CD4-positive, alpha-beta T cell (primary cell): ENCODE measurements at regions not wholly inside any gene's neighbourhood (a gene's known extent, or its start where the extent isn't known, plus 50 kb on each side); places are given as distances from the start of the nearest gene placed in this dataset.

Source experiments
- ATAC-seq: fragments of 200-7000 bp; cut with Tn5 transposase; one replicate; pipeline ENCODE4 v1.10.0; 2022; ENCODE audit warnings: mild to moderate bottlenecking; ENCODE audit not compliant: poor library complexity
- CTCF ChIA-PET: fragments of 350-600 bp; sonication (Branson Sonifier 250); formaldehyde crosslinking; loops from one replicate; lab custom pipeline; 2021; ENCODE audit warnings: antibody characterized with exemption, inconsistent platforms; lab: Charles Lee
- POLR2A ChIA-PET: fragments of 350-600 bp; sonication (Branson Sonifier 250); formaldehyde crosslinking; loops from one replicate; lab custom pipeline; 2021; ENCODE audit warnings: antibody characterized with exemption, inconsistent platforms; lab: Charles Lee
- DNase-seq, 14 experiments: peaks; one replicate each; pipeline ENCODE4 v3.0.0-alpha.2; 2013 to 2020; ENCODE audit warnings: mixed read lengths in 2 of 14
- H3K27ac ChIP-seq, 2 donors: one replicate each; pipeline versions ENCODE4 v1.5.1 to v1.7.0; 2013; ENCODE audit warnings: low read length in 2 of 2, low read depth in 1 of 2, mild to moderate bottlenecking in 1 of 2
- H3K27me3 ChIP-seq, 2 experiments: 1 replicate in 1 of 2; 2 replicates in 1 of 2; pipeline versions ENCODE4 v1.6.1 to v1.7.0; 2013; ENCODE audit warnings: low read length in 2 of 2, control low read depth in 1 of 2, mild to moderate bottlenecking in 1 of 2, moderate library complexity in 1 of 2; ENCODE audit not compliant: insufficient read depth in 2 of 2, control insufficient read depth in 1 of 2
- H3K36me3 ChIP-seq: one replicate; pipeline ENCODE4 v1.6.1; 2013; ENCODE audit warnings: low read length, control low read depth; ENCODE audit not compliant: insufficient read depth
- H3K4me1 ChIP-seq: one replicate; pipeline ENCODE4 v1.6.1; 2013; ENCODE audit warnings: low read length, control low read depth; ENCODE audit not compliant: insufficient read depth
- H3K4me3 ChIP-seq: one replicate; pipeline ENCODE4 v1.5.1; 2013; ENCODE audit warnings: mild to moderate bottlenecking, low read length, moderate library complexity
- H3K9me3 ChIP-seq, 2 experiments: 1 replicate in 1 of 2; 2 replicates in 1 of 2; pipeline versions ENCODE4 v1.6.1 to v1.7.0; 2013; ENCODE audit warnings: low read length in 2 of 2, mild to moderate bottlenecking in 2 of 2, control low read depth in 1 of 2, moderate library complexity in 1 of 2; ENCODE audit not compliant: control insufficient read depth in 1 of 2, insufficient read depth in 1 of 2
- H3K27ac Mint-ChIP-seq: one replicate; pipeline ENCODE4 v1.8.0; 2020; ENCODE audit warnings: mixed read lengths
- H3K27me3 Mint-ChIP-seq: one replicate; pipeline ENCODE4 v1.8.0; 2021; ENCODE audit warnings: mixed read lengths
- H3K36me3 Mint-ChIP-seq: one replicate; pipeline ENCODE4 v1.8.0; 2021; ENCODE audit warnings: low read depth, mixed read lengths
- H3K4me1 Mint-ChIP-seq: one replicate; pipeline ENCODE4 v1.8.0; 2021; ENCODE audit warnings: low read depth, mixed read lengths
- H3K4me3 Mint-ChIP-seq: one replicate; pipeline ENCODE4 v1.8.0; 2020; ENCODE audit warnings: mild to moderate bottlenecking, mixed read lengths
- H3K9me3 Mint-ChIP-seq: one replicate; pipeline ENCODE4 v1.8.0; 2020; ENCODE audit warnings: mixed read lengths
- CTCF ChIP-seq: fragments of 200-600 bp; IDR thresholded peaks from one replicate; pipeline ENCODE4 v1.8.0; 2022; ENCODE audit warnings: antibody characterized with exemption, mild to moderate bottlenecking
- intact Hi-C, 2 experiments: fragments of 100-400 bp; cut with DNase I in 1 of 2; cut with micrococcal nuclease in 1 of 2; formaldehyde crosslinking; loops; one replicate each; pipeline versions ENCODE4 v1.15.1 to v1.9.0; 2023 to 2025; cut with DNase I, micrococcal nuclease

- ChIA-PET POLR2A (no interaction called here), CTCF (no interaction called here)
- ATAC-seq: no peak
- DNase-seq: no peak
- no peak overlapping the region for H3K27ac Mint-ChIP-seq
- Histone ChIP-seq H3K4me1 (no peaks in the 10 kb centered on the region), H3K27ac (no peak overlapping the region), H3K4me3 (no peak overlapping the region), H3K9me3 (peaks cover 0 to 32% of the 10 kb centered on the region in 2 experiments), H3K36me3 (no peaks in the 10 kb centered on the region), H3K27me3 (no peaks in the 10 kb centered on the region)
- no peaks in the 10 kb centered on the region for H3K36me3 Mint-ChIP-seq
- intact Hi-C loops: no loop called here
- no peaks in the 10 kb centered on the region for H3K4me1 Mint-ChIP-seq
- TF ChIP-seq CTCF: no peak
- no peaks in the 10 kb centered on the region for H3K27me3 Mint-ChIP-seq
- H3K9me3 Mint-ChIP-seq: no peaks in the 10 kb centered on the region
- H3K4me3 Mint-ChIP-seq: no peak overlapping the region
These were observed 296.7 kb downstream of the GLRX3 start for GRCh38 chr10:130432850-130433249.

GRCh38 chr10:130434446-130435385 is 298.5 kb downstream of the GLRX3 start:
- Mint-ChIP-seq H3K9me3 (no peaks in the 10 kb centered on the region), H3K27ac (no peak overlapping the region), H3K27me3 (no peaks in the 10 kb centered on the region), H3K4me1 (no peaks in the 10 kb centered on the region), H3K4me3 (no peak overlapping the region), H3K36me3 (no peaks in the 10 kb centered on the region)
- TF ChIP-seq CTCF: no peak
- ChIA-PET POLR2A (no interaction called here), CTCF (no interaction called here)
- Histone ChIP-seq H3K4me3 (no peak overlapping the region), H3K9me3 (peaks cover 0 to 38% of the 10 kb centered on the region in 2 experiments), H3K4me1 (no peaks in the 10 kb centered on the region), H3K36me3 (no peaks in the 10 kb centered on the region), H3K27me3 (no peaks in the 10 kb centered on the region), H3K27ac (no peak overlapping the region)
- DNase-seq (no peak), ATAC-seq (no peak)
- intact Hi-C loops: no loop called here

GRCh38 chr10:130435961-130436360 is 299.8 kb downstream of the GLRX3 start:
- CTCF ChIA-PET: no interaction called here

More at GRCh38 chr10:130435961-130436360, 299.8 kb downstream of the GLRX3 start:
- H3K4me1 Mint-ChIP-seq: no peaks in the 10 kb centered on the region
- H3K4me3 Mint-ChIP-seq: no peak overlapping the region
- no peaks in the 10 kb centered on the region for H3K9me3 Mint-ChIP-seq
- DNase-seq: no peak
- Histone ChIP-seq H3K36me3 (no peaks in the 10 kb centered on the region), H3K4me3 (no peak overlapping the region), H3K4me1 (no peaks in the 10 kb centered on the region), H3K27me3 (no peaks in the 10 kb centered on the region), H3K27ac (no peak overlapping the region), H3K9me3 (peaks cover 0 to 36% of the 10 kb centered on the region in 2 experiments)
- POLR2A ChIA-PET: no interaction called here
- H3K27me3 Mint-ChIP-seq: no peaks in the 10 kb centered on the region
- no peak overlapping the region for H3K27ac Mint-ChIP-seq
- H3K36me3 Mint-ChIP-seq: no peaks in the 10 kb centered on the region
- intact Hi-C loops: no loop called here
- no peak for ATAC-seq
- no peak for TF ChIP-seq CTCF
